HG03457 (cell line): ENCODE measurements at regions not wholly inside any gene's neighbourhood (a gene's known extent, or its start where the extent isn't known, plus 50 kb on each side); places are given as distances from the start of the nearest gene placed in this dataset.

ENCODE experiments used
- ATAC-seq: cut with Tn5 transposase; IDR thresholded peaks from one replicate; pipeline ENCODE4 v1.9.1; 2021; ENCODE audit warnings: moderate number of reproducible peaks; ENCODE audit not compliant: unreplicated experiment

DNA sequence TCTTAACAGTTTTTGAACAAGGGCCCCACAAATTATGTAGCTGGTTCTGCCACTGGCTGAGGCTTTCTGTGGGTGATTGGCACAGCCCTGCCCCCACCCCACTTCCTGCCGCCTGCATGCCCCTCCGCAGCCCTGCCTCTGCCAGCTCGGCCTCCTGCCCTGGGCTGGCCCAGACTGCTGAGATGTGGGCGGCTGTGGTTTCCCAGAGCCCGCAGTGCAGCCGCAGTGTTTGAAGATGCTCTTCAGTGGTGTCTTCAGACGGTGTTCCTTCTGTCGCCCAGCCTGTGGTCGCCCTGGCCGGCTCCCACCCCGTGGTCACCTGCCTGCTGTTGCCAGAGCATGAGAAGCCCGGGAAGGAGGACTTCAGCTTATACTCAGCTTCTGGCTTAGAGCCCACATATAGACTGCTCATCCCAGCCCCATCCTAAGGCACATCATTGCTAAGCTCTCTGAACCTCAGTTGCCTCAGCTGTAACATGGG, 154.3 kb downstream of the VEGFA start:
- no peak for ATAC-seq

DNA sequence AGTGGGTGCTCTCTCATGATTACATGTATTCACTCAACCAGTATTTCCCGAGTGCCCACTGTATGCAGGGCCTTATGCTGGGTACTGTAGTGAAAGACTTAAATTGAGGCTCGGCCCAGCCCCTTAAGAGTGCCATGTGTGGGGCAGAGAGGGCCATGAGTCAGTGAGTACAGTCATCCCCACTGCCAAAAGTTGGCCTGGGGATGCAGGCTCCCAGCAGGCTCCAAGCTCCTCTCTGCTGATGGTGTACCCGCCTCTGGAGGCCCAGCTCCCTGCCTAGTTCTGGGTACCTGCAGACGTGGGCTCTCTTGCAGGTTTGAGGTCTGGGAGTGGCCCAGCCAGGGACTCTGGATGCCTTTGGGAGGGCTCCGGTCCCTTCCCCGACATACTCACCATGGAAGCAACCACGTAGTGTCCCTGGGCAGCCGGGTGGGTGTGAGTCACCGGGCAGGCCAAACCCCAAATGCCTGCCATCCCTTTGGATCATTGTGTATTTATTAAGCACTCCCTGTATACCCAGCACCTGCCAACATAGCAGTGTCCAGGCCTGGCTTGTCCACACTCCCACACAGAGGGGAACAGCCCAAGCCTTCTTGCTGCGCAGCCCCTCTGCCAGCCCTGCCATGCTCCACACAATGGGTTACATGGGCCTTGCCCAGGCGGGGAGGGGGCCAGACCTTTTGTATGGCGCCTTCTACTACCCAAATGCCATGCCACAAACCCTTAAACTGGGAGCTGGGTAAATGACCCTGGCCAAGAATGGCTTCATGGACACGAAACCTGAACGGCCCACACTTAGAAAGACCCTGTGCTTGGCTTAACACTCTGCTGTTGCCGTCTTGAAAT, 153.6 kb downstream of the VEGFA start:
- ATAC-seq, result no peak

DNA sequence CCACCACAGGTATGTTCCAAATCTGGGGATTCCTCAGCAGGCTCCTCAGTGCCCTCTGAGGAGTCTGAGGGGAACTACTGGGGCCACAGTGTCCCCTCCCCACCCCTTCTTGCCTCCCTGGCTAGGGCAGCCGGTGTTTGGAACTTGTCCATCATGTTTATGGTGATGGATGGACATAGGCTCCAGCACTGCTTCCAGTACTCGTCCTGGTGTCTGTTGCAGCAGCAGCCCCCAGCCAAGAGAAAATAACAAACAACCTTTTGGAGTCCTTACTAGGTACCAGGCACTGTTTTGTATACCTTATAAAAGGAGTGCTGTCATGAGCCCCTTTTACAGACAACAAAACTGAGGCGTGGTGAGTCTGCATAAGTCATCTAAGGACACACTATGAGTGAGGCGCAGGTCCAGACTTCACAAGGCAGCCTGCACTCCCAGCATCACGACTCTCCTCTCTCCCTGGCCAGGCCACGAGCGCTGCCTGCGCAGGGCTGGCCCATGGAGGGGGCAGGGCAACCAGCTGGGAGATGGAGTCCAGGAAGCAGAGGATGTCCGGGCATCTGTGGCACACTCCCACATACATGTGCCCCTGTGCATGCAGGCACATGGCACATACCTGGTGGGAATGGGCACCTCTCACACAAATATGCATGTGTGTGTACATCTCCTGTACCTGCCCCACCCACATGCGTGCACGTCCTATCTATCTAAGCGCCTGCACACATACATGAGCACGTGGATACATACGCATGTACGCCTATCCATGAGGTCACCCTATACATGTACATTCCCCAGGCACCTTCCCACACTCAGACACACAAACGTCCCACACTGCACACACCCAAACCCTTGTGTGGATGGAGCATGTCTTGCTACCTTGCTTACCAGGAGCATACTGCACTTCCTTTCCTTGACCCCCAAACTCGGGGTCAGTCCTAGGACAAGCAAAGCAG, 152.7 kb downstream of the VEGFA start:
- ATAC-seq, result no peak

DNA sequence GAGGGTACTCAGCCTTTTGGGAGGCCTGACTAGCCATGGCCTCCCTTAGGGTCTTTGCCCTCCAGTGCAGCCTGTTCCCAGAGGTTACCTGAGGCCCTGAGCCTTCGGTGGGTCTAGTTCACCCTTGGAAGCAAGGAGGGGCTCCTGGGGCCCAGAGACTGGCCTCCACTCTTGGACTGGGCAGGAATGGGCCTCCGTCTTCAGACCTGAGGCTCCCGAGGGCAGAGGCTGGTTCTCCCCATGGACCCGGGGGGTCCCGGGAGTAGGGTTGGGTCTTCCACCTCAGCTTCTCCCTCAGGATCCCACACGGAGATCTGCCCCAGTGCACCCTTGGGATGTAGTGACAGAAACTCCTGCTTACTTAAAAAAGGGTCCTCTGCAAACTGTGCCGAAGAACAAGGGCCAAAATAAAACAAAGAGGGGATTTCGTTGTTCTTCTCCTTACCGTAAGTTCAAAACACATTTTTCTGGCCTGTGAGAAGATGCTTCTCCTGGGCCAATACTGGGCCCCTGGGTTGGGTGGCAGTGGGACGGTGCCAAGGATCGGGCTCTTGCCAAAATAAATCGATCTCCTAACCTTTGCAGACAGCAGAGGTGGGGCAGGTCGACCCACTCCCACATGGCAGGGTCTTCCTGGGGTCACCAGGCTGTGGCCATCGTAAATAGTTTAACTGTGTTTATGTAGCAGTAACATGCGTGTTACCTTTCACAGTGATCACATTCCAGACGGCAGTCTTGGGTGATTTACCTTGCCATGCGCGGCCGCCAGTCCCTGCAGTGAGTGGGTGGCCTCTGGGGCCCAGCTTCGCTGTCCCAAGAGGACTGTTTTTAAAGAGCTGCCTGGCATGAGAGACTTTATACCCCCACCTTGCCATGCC, 151.8 kb downstream of the VEGFA start:
- no peak for ATAC-seq

DNA sequence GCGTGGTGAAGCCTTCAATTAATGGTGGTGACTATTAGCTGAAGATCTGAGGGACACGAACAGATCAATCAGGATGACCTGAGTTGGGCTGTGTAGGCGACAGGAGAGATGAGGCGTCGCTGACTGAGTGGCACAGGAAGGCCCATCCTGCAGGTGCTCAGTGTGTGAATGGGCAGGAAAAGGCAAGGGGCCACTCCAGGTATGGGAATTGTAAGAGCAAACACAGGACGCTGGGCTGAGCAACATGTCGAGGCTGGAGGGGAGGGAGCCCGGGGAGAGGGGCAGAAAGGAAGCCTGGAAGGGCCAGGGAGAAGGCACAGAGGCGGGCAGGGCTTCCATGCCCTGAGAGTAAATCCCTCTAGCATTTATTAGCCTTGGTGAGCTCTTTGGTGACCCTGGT, 151.0 kb downstream of the VEGFA start:
- no peak for ATAC-seq

DNA sequence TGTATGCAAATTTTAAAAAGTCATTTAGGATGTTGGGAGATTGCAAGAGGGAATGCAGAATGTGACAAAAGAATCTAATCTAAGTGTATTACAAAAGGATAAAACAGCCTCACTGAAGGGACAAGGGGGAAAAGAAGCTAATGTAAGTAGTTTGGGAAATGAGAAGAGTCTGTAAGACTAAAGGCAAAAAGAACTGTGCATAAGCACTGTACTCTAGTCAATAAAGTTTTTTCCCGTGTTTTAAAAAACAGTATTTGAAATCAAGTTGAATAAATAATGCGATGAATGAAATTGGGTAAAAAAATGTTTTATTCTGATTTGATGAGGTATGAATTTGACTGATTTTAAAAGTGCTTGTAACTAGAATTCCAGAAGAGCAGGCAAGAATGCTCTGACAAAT, 149.8 kb downstream of the VEGFA start:
- no peak for ATAC-seq

DNA sequence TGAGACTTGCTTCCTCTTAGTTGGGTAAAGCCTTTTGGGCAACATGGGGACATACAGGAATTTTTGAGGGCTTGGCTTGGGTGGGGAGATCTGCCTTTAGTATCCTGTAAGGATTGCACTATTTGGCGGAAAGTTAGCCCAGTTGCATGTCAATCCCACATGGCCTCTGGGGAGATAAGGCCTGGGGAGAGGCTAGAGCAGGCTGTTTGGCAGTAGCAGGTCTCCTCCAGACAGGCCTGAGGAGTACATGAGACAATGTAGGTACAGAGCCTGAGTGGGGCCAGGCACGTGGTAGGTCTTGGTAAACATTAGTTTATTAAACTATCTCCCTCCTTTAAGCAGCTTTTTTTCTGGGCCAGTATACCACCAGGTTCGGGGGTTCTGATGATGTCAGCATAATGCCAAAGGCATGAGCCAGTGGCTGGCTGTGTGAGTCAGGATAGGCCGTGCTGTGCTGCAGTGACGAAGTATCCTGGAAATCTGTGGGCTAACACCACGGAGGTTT, 147.9 kb downstream of the VEGFA start:
- no peak for ATAC-seq

DNA sequence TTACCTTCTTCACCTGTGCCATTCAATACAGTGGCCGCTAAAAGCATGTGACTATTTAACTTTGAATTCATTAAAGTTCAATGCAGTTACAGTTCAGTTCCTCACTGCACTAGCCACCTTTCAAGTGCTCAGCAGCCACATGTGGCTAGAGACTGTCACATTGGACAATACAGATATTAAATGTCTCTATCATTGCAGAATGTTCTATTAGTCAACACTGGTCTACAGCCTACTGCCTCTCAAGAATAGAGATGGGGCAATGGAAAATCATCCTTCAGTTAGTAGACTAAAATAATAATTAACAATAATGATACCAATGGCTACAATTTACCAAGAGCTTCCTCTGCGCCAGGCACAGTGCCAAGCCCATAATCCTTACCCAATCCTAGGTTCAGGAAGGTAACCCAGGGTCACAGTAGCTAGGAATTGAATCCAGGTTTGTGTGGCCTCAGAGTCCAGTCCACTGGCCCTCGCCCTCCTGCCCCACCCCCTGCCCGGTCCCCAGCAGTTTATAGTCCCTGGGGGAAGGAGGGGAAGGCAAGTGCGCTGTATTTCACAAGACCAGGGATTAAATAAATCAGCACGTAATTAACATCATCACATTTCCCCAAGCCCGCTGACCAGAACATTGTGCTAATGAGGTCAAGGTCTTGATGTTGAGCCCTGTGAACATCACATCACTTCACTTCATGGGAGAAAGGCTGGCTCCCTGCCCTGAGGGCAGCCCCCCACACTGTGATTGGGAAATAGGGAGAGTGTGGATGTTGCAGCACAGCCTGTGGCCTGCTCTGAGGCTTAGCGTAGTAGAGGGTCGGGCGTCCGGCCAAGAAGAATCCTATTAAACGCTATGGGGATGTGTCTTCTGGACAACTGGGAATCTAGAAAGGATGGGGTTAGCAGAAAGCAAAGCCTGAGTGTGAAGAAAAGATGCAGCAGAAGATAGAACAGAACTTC, 147.2 kb downstream of the VEGFA start:
- no peak for ATAC-seq

DNA sequence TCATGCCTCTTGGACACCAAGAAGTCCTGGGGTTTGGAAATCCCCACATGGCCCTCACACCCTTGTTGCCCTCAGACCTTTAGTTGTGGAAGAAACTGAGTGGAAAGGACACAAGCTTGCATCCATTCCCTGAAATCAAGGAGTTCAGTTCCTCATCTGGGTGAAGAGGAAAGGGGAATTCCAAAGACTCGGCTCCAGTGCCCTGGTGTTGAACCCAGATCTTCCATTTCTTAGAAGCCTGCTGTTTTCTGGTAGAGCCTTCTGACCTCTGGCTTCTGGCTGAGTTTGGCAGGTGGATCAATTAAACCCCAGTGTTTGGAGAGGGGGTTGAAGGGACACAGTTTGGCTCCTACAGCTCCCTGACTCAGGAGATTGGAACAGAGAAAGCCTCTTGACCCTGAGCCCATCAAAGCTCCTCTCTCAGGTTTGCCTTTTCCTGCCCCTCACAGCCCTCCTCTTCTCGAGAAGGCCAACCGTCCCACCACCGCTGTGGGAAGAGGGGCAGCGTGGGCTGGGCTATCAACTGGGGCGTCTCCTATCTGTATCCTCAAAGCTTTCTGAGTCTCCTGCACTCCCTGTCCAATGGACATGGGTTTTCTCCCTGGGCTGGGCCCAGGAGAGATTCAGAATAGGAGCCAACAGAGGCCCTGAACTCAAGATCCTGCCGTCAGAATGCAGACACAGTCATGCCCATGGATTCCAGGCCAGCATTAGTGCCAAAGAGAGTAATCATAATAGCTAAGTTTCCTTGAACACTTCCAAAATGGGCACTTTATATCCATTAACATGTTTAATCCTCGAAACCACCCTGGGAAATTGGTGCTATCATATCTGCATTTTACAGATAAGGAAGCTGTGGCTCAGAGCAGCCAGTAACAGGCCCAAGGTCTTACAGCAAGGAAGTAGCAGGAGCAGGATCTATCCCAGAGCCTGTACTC, 146.2 kb downstream of the VEGFA start:
- ATAC-seq, result no peak

DNA sequence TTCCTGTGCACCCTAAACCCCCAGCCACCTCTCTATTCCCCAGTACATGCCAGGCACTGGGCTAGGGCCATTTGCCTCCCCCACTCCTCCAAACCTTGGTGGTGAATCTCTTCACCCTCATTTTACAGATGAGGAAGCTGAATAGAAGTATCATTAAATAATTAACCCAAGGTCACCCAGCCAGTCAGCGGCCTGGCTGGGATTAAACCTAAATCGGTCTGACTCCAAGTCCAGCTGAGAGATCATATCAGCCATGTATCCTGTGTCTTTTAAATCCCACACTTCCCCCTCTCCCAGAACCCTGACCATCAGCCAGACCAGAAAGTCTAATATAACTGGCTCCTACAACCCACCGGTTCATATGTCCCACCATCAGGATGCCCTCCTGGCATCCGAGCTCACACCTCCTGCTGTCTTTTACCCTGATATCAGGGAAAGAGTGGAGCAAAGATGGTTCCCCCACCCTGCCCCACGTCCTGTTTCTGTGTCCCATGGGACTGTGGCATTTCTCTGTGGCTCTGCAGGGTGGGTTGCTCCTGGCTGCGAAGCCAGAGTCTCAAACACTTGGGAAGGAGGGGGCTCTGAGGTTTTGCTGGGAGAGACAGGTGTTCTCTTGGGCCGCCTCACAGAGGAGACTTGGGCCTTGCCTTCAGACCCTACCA, 145.3 kb downstream of the VEGFA start:
- no peak for ATAC-seq

DNA sequence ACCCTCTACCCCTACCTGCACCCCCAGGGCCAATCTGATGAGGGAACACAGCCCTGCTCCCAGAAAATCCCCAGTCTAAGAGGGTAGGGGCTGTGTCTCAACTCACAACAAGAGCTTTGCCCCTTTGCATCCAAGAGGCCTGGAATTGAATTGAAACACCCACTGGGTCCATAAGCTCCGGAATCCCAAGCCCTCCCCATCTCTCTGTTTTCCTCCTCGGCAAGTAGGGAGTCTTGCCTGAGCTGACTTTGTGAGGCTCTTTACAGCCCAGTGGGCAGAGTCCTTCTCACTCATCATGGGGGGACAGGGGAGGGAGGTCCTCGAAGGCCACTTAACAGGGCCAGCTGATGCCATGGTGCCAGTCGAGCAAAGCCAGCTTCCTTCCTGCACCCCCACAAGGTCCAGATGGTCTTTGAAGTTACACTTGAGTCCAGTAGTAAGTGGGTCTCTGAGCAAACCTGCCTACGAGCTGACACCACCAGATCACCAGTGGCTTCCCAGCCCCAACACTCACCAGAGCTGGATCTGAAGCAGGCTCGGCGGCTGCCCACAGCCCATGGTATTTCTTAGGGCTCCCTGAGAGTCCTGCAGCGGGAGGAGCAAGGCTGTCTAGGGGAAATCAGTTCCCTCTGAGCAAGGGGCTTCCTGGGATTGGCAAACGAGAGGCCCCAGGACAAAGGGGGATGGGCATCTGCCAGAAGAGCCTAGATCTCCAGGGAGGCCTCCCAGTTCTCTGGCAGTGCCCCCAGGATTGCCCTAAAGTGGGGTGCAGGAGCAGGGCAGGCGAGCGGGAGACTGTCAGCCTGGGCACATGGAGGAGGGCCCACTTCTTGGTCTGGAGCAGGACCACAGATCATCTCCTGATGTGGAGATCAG, 144.5 kb downstream of the VEGFA start:
- ATAC-seq, result no peak

DNA sequence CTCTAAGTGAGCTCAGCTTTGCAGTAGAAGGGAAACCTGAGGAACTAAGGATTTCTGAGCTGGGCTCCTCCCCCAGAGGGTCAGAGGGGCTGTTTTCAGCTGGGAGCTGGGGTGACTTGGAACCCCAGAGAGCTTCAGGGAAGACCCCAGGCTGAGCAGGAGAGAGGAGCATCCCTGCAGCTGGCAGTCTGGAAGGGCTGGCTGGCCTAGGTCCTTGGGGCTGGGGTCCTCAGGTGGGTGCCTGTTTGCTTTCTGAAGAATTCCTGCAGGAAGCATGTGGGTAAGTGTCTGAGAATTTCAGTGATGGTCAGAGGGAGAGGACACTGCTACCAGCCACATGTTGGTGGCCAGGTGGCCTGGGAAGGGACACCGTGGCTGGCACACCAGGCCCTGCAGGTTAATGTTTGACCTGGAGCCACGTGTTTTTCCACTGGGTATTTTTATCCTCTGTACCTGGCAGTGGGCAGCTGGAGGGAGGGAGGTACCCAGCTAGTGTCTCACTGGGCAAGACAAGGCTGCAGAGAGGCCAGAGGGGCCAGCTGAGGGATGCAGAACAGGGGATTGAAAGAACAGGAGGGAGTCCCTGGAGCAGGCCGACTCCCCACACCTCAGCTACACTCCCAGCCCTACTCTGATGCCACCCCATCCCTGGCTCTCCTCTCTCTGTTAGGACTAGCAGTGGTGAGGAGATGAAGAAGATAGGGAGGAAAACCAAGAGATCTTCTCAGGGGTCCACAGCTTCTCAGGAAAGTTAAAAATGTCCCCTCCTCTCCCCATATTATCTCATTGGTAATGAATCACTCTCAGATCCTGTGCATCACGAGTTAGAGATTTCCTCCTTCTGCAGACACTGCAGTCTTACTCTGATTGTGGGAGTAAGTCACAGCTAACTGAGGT, 143.6 kb downstream of the VEGFA start:
- no peak for ATAC-seq

DNA sequence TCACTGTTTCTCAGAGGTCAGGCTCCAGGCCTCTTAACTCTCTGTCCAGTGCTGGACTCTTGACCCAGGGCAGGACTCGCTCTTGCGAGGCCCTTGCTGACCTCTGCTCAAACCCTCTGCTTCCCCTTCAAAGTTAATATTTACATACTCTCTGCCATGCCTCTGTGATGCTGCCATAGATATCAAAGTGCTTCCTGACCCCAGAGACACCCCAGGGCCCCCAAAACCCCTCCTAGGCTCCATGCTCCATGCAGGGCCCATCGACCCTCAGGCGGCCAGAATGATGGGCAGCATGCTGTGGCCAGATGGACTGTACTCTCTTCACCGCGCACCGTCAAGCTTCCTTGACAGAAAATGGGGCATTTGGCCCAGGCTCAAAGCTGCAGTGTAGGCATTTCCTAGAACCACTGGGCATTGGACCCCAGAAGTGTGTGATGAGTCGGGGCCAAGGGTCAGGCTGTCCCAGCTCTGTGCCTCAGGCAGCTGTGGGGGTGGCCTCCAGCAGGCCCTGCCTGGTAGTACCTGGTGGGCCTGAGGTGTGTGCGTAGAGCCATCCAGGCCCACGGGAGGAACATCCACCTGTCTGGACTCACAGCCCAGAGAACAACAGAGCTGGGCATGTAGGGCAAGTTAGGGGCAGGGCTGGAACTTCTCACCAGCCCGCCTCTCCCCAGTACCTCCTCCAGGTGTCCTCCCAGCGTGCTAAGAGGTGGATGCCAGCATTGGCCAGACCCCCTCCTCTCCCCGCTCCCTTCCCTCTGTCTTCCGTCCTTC, 142.8 kb downstream of the VEGFA start:
- no peak for ATAC-seq

DNA sequence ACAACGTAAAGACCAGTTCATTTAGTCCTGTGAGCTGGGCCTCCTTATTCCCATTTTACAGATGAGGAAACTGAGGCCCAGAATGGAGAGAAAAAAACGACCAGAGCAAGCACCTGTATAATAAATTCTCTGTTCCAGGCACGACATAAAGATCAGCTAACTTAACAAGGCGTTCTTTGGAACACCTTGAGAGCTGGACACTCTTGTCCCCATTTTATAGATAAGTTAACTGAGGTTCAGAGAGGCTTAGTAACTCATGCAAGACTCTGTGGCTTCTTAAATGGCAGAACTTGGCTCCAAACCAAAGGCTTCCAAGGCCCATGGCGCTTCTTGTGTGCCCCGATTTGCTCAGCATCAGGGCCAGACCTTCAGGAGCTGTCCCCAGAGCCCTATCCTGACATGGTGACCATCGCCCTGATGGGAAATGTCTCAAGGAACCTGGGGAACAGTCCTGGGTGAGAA, 142.1 kb downstream of the VEGFA start:
- ATAC-seq, result no peak
